Esophagus muscularis mucosa (tissue), 4 donors: ENCODE measurements at regions not wholly inside any gene's neighbourhood (a gene's known extent, or its start where the extent isn't known, plus 50 kb on each side); places are given as distances from the start of the nearest gene placed in this dataset.

ENCODE experiments used
- CTCF ChIP-seq, 3 experiments: fragments of 200-600 bp in 2 of 3; fragments of 450-650 bp in 1 of 3; sonication (generic) in 2 of 3; IDR thresholded peaks; one replicate each; pipeline ENCODE4 v1.5.1; 2017 to 2019; ENCODE audit warnings: antibody characterized with exemption in 3 of 3, mild to moderate bottlenecking in 2 of 3, moderate library complexity in 1 of 3
- EP300 ChIP-seq: sonication (generic); formaldehyde crosslinking; IDR thresholded peaks from one replicate; pipeline ENCODE4 v1.6.1; 2017; ENCODE audit warnings: antibody characterized with exemption
- POLR2A ChIP-seq: fragments of 450-650 bp; IDR thresholded peaks from one replicate; pipeline ENCODE4 v1.6.1; 2017; ENCODE audit warnings: antibody characterized with exemption, moderate library complexity, mild to moderate bottlenecking, low read depth
- POLR2AphosphoS5 ChIP-seq, 2 donors: sonication (generic); formaldehyde crosslinking; IDR thresholded peaks; one replicate each; pipeline ENCODE4 v1.6.1; 2017; ENCODE audit warnings: antibody characterized with exemption in 2 of 2

- TF ChIP-seq POLR2A (no peak), CTCF (IDR thresholded peaks at IDR 0.05) (no peak), EP300 (no peak), POLR2AphosphoS5 (IDR thresholded peaks at IDR 0.05) (no peak)
Measured at GRCh38 chr12:89800435-89800834, 91.8 kb upstream of the ATP2B1 start.
